Uterus (tissue), 2 donors: ENCODE measurements at regions not wholly inside any gene's neighbourhood (a gene's known extent, or its start where the extent isn't known, plus 50 kb on each side); places are given as distances from the start of the nearest gene placed in this dataset.

Experiments used
- POLR2A ChIP-seq, 2 donors: fragments of 450-650 bp; IDR thresholded peaks; one replicate each; pipeline ENCODE4 v1.6.1; 2016; ENCODE audit warnings: antibody characterized with exemption in 2 of 2, mild to moderate bottlenecking in 1 of 2, moderate library complexity in 1 of 2
- TF ChIP-seq, protein P1 (sequence below), 4 experiments: fragments of 200-600 bp in 2 of 4; fragments of 450-650 bp in 2 of 4; sonication (generic) in 2 of 4; IDR thresholded peaks; one replicate each; pipeline ENCODE4 v1.5.1; 2016 to 2019; ENCODE audit warnings: antibody characterized with exemption in 4 of 4, mild to moderate bottlenecking in 2 of 4, moderate library complexity in 1 of 4

DNA sequence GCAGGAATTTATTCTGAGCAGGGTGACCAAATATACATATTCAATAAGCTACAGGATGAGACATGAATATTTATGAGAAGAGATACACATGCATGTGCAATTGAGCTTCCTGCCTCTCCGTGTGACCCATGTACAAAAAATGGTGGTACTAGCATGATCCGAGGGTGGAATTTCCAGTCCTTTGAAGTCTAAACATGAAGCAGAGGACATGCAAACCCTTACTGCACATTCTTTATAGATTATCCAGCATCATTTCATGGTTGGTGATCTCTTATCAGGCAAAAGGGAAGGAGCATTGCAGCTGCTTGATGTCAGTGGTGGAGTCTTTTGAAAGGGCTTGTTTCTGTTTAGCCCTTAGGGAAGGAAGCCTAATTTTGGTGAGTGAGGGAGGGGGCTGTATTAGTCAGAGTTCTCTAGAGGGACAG, 448.6 kb downstream of the SETD4 start:
- TF ChIP-seq, protein P1, sequence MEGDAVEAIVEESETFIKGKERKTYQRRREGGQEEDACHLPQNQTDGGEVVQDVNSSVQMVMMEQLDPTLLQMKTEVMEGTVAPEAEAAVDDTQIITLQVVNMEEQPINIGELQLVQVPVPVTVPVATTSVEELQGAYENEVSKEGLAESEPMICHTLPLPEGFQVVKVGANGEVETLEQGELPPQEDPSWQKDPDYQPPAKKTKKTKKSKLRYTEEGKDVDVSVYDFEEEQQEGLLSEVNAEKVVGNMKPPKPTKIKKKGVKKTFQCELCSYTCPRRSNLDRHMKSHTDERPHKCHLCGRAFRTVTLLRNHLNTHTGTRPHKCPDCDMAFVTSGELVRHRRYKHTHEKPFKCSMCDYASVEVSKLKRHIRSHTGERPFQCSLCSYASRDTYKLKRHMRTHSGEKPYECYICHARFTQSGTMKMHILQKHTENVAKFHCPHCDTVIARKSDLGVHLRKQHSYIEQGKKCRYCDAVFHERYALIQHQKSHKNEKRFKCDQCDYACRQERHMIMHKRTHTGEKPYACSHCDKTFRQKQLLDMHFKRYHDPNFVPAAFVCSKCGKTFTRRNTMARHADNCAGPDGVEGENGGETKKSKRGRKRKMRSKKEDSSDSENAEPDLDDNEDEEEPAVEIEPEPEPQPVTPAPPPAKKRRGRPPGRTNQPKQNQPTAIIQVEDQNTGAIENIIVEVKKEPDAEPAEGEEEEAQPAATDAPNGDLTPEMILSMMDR (IDR thresholded peaks at IDR 0.05): no peak
- no peak for TF ChIP-seq POLR2A (IDR thresholded peaks at IDR 0.05)
